NT2/D1 (cell line): ENCODE measurements at regions not wholly inside any gene's neighbourhood (a gene's known extent, or its start where the extent isn't known, plus 50 kb on each side); places are given as distances from the start of the nearest gene placed in this dataset.
"Not testable (repeated sequence)": the region's sequence is repeated elsewhere in the genome, so short reads cannot be mapped to it uniquely, and the experiment has no call there.

ENCODE experiments used
- SUZ12 ChIP-seq: IDR thresholded peaks from 2 replicates; pipeline ENCODE4 v1.6.1; 2011; ENCODE audit not compliant: insufficient read length, insufficient read depth; ENCODE audit errors: extremely low read depth
- YY1 ChIP-seq: IDR thresholded peaks from 2 replicates; pipeline ENCODE4 v1.6.1; 2011; ENCODE audit not compliant: insufficient read length, insufficient read depth
- ZNF274 ChIP-seq: IDR thresholded peaks from 2 replicates; pipeline ENCODE4 v1.6.1; 2011; ENCODE audit warnings: mild to moderate bottlenecking, low read depth, low read length

DNA sequence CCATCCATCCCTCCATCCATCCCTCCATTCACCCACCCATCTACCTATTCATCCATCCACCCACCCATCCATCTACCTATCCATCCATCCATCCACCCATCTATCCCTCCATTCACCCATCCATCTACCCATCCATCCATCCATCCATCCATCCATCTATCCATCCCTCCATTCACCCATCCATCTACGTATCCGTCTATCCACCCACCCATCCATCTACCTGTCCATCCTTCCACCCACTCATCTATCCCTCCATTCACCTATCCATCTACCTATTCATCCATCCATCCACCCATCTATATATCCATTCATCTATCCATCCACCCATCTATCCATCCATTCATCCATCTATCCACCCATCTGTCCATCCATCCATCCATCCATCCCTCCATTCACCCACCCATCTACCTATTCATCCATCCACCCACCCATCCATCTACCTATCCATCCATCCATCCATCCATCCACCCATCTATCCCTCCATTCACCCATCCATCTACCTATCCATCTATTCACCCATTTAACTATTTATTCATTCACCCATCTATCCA, 126.0 kb downstream of the URI1 start:
- TF ChIP-seq SUZ12, YY1, ZNF274: not testable (repeated sequence)
